Activated CD4-positive, alpha-beta memory T cell treated with anti-CD3 and anti-CD28 coated beads for 36 hours (primary cell): ENCODE measurements at regions not wholly inside any gene's neighbourhood (a gene's known extent, or its start where the extent isn't known, plus 50 kb on each side); places are given as distances from the start of the nearest gene placed in this dataset.
A peak's percentile ranks its signal among the peaks of the same experiment; 100 is the strongest.

Experiments used
- CTCF ChIA-PET: fragments of 350-600 bp; sonication (Branson Sonifier 250); formaldehyde crosslinking; loops from one replicate; lab custom pipeline; 2021; ENCODE audit warnings: antibody characterized with exemption, inconsistent platforms; lab: Charles Lee
- POLR2A ChIA-PET: fragments of 350-600 bp; sonication (Branson Sonifier 250); formaldehyde crosslinking; loops from one replicate; lab custom pipeline; 2021; ENCODE audit warnings: antibody characterized with exemption; lab: Charles Lee
- DNase-seq: peaks from one replicate; pipeline ENCODE4 v3.0.0-alpha.2; 2020
- H3K27ac Mint-ChIP-seq: one replicate; pipeline ENCODE4 v1.8.0; 2021; ENCODE audit warnings: mixed read lengths
- H3K27me3 Mint-ChIP-seq: one replicate; pipeline ENCODE4 v1.8.0; 2021; ENCODE audit warnings: mixed read lengths
- H3K36me3 Mint-ChIP-seq: one replicate; pipeline ENCODE4 v1.8.0; 2021; ENCODE audit warnings: mixed read lengths
- H3K4me1 Mint-ChIP-seq: one replicate; pipeline ENCODE4 v1.8.0; 2021; ENCODE audit warnings: low read depth, mixed read lengths
- H3K4me3 Mint-ChIP-seq: one replicate; pipeline ENCODE4 v1.8.0; 2021; ENCODE audit warnings: mild to moderate bottlenecking, mixed read lengths
- H3K9me3 Mint-ChIP-seq: one replicate; pipeline ENCODE4 v1.8.0; 2021; ENCODE audit warnings: mixed read lengths
- intact Hi-C: fragments of 100-400 bp; cut with micrococcal nuclease; formaldehyde crosslinking; loops from one replicate; pipeline ENCODE4 v1.15.1; 2023

GRCh38 chr19:28466107-28467045 lies 746.6 kb downstream of the UQCRFS1 start:
- DNase-seq: peak; percentile 55
- H3K27me3 Mint-ChIP-seq: no peaks in the 10 kb centered on the region
- intact Hi-C loops: loop anchor here (10.0 kb wide), 1 partner anchor 168 kb away; no protein-coding TSS in a partner anchor
- POLR2A ChIA-PET: no interaction called here
- H3K4me3 Mint-ChIP-seq: no peak overlapping the region
- H3K36me3 Mint-ChIP-seq: no peaks in the 10 kb centered on the region
- no peaks in the 10 kb centered on the region for H3K9me3 Mint-ChIP-seq
- CTCF ChIA-PET: interaction anchor here (0.9 kb wide), 1 partner anchor 413 kb away, joined by 4 read pairs; no protein-coding TSS in a partner anchor
- H3K4me1 Mint-ChIP-seq: peaks cover 2% of the 10 kb centered on the region
- no peak overlapping the region for H3K27ac Mint-ChIP-seq

DNA sequence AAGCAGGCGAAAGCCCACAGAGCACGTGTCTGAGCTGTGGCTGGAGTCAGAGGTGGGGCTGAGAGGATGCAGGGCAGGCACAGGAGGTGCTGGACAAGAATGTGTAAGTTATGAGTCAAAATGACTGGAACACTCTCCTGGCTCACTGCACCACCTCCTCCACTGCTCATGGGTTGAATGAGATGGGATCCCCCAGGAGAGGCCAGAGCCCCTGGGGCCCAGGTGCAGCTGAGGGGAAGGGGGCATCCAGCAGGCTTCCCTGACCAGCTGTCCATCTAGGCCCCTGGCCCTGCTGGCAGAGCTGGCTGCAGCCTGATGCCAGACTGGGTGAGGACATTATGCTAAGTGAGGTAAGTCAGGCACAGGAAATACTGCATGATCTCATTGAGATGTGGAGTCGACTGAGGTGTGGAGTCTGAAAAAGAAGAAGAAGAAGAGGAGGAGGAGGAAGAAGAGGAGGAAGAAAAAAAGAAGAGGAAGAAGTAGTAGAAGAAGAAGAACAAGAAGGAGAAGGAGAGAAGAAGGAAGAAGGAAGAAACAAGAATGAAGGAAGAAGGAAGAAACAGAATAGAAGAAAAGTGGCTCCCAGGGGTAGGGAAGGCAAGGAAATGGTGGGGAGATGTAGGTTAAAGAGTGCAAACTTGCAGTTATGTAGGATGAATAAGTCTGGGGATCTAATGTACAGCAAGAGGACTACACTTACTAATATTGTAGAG lies 747.4 kb downstream of the UQCRFS1 start:
- no peaks in the 10 kb centered on the region for H3K9me3 Mint-ChIP-seq
- no peak overlapping the region for H3K27ac Mint-ChIP-seq
- no peaks in the 10 kb centered on the region for H3K27me3 Mint-ChIP-seq
- H3K4me3 Mint-ChIP-seq: no peak overlapping the region
- H3K4me1 Mint-ChIP-seq: peaks cover 2% of the 10 kb centered on the region
- ChIA-PET CTCF (interaction anchor here (0.7 kb wide), 1 partner anchor 353 kb away, joined by 4 read pairs; no protein-coding TSS in a partner anchor), POLR2A (no interaction called here)
- DNase-seq: no peak
- intact Hi-C loops: loop anchor here (10.0 kb wide), 1 partner anchor 169 kb away; no protein-coding TSS in a partner anchor
- H3K36me3 Mint-ChIP-seq: no peaks in the 10 kb centered on the region

- DNase-seq: no peak
- Mint-ChIP-seq H3K4me3 (no peak overlapping the region), H3K27me3 (no peaks in the 10 kb centered on the region), H3K4me1 (no peaks in the 10 kb centered on the region), H3K27ac (no peak overlapping the region), H3K9me3 (no peaks in the 10 kb centered on the region), H3K36me3 (no peaks in the 10 kb centered on the region)
- ChIA-PET POLR2A (no interaction called here), CTCF (interaction anchor here (1.2 kb wide), 1 partner anchor 170 kb away, joined by 3 read pairs; no protein-coding TSS in a partner anchor)
- intact Hi-C loops: loop anchor here (10.0 kb wide), 1 partner anchor 171 kb away; no protein-coding TSS in a partner anchor
Measured at GRCh38 chr19:28463493-28464053, 749.4 kb downstream of the UQCRFS1 start.

GRCh38 chr19:28457620-28458019 lies 755.3 kb downstream of the UQCRFS1 start:
- POLR2A ChIA-PET: no interaction called here
- CTCF ChIA-PET: no interaction called here
- intact Hi-C loops: no loop called here
- no peak for DNase-seq
- Mint-ChIP-seq H3K36me3 (no peaks in the 10 kb centered on the region), H3K27me3 (no peaks in the 10 kb centered on the region), H3K4me1 (no peaks in the 10 kb centered on the region), H3K4me3 (no peak overlapping the region), H3K9me3 (no peaks in the 10 kb centered on the region), H3K27ac (no peak overlapping the region)

- Mint-ChIP-seq H3K4me1 (no peaks in the 10 kb centered on the region), H3K9me3 (no peaks in the 10 kb centered on the region), H3K27me3 (no peaks in the 10 kb centered on the region), H3K27ac (no peak overlapping the region), H3K4me3 (no peak overlapping the region), H3K36me3 (no peaks in the 10 kb centered on the region)
- intact Hi-C loops: no loop called here
- ChIA-PET CTCF (no interaction called here), POLR2A (no interaction called here)
- DNase-seq: no peak
Measured at GRCh38 chr19:28456708-28457320, 756.1 kb downstream of the UQCRFS1 start.

DNA sequence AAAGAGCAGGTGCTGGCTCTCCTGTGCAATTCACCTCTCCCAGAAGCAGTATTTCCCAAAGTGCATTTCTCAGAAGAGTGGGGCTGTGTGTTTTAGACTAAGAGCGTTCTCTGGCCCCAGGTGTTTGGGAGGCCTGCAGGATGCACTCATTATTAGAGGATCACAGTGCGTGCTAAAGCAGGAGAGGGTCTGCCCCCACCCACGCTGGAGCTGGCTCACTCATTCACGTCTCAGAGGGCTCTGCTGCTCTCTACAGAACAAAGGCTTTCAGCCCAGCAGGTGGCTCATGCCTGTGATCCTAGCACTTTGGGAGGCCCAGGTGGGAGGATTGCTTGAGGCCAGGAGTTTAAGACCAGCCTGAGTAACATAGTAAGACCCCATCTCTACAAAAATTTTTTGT lies 756.7 kb downstream of the UQCRFS1 start:
- Mint-ChIP-seq H3K36me3 (no peaks in the 10 kb centered on the region), H3K4me3 (no peak overlapping the region), H3K27ac (no peak overlapping the region), H3K27me3 (no peaks in the 10 kb centered on the region), H3K9me3 (no peaks in the 10 kb centered on the region), H3K4me1 (no peaks in the 10 kb centered on the region)
- POLR2A ChIA-PET: no interaction called here
- CTCF ChIA-PET: no interaction called here
- DNase-seq: peak; percentile 9
- intact Hi-C loops: no loop called here

- no peaks in the 10 kb centered on the region for H3K9me3 Mint-ChIP-seq
- POLR2A ChIA-PET: no interaction called here
- no peak for DNase-seq
- H3K27me3 Mint-ChIP-seq: no peaks in the 10 kb centered on the region
- H3K4me3 Mint-ChIP-seq: no peak overlapping the region
- no peaks in the 10 kb centered on the region for H3K4me1 Mint-ChIP-seq
- intact Hi-C loops: no loop called here
- no peaks in the 10 kb centered on the region for H3K36me3 Mint-ChIP-seq
- CTCF ChIA-PET: no interaction called here
- H3K27ac Mint-ChIP-seq: no peak overlapping the region
Measured at GRCh38 chr19:28454083-28454482, 758.9 kb downstream of the UQCRFS1 start.

DNA sequence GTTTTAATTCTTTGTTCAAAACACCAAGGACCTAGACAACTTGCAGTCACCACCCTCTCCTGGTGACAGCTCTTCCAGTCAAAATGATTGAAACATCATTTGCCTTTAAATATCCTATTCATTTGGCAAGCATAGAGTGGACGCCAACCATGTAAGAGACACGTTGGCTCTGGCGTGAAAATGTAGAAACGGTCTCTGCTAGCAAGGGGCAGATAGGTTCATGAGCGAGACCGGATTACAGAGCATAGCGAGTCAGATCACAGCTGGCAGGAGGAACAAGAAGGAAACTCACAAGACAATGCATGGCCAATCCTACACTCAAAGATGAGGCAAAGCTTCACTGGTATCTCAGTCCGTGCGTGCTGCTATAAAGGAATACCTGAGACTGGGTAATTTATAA lies 759.5 kb downstream of the UQCRFS1 start:
- ChIA-PET POLR2A (no interaction called here), CTCF (no interaction called here)
- no peak overlapping the region for H3K4me3 Mint-ChIP-seq
- H3K27ac Mint-ChIP-seq: no peak overlapping the region
- H3K9me3 Mint-ChIP-seq: no peaks in the 10 kb centered on the region
- H3K4me1 Mint-ChIP-seq: no peaks in the 10 kb centered on the region
- H3K27me3 Mint-ChIP-seq: no peaks in the 10 kb centered on the region
- DNase-seq: no peak
- intact Hi-C loops: no loop called here
- H3K36me3 Mint-ChIP-seq: no peaks in the 10 kb centered on the region

GRCh38 chr19:28449803-28450202 lies 763.1 kb downstream of the UQCRFS1 start:
- Mint-ChIP-seq H3K27me3 (no peaks in the 10 kb centered on the region), H3K9me3 (no peaks in the 10 kb centered on the region), H3K4me3 (no peak overlapping the region), H3K4me1 (no peaks in the 10 kb centered on the region), H3K36me3 (no peaks in the 10 kb centered on the region), H3K27ac (no peak overlapping the region)
- no peak for DNase-seq
- POLR2A ChIA-PET: no interaction called here
- CTCF ChIA-PET: no interaction called here
- intact Hi-C loops: no loop called here

DNA sequence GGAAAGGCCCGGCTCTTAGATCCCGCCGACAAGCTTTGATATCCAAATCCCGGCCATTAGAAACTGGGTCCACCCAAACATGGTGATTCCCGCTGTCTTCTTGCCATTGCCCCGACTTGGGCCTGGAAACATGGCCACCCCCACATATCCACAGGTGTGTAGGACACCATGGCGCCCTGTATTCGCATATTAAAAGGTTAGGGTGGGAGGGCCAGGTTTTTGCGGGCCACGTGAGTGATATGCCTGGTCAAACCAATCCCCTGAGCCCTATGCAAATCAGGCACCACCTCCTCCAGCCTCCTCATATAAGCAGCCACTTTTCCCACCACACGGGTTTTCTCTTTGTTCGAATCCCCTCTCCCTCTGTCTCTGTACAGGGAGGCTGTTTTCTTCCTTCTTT lies 766.4 kb downstream of the UQCRFS1 start:
- Mint-ChIP-seq H3K9me3 (peaks cover 4% of the 10 kb centered on the region), H3K4me3 (no peak overlapping the region), H3K27me3 (no peaks in the 10 kb centered on the region), H3K36me3 (no peaks in the 10 kb centered on the region), H3K27ac (no peak overlapping the region), H3K4me1 (no peaks in the 10 kb centered on the region)
- DNase-seq: no peak
- CTCF ChIA-PET: no interaction called here
- POLR2A ChIA-PET: no interaction called here
- intact Hi-C loops: no loop called here

GRCh38 chr19:28445826-28446225 lies 767.1 kb downstream of the UQCRFS1 start:
- no peak overlapping the region for H3K27ac Mint-ChIP-seq
- CTCF ChIA-PET: no interaction called here

GRCh38 chr19:28444362-28444761 lies 768.6 kb downstream of the UQCRFS1 start:
- H3K4me1 Mint-ChIP-seq: no peaks in the 10 kb centered on the region

More at GRCh38 chr19:28445826-28446225, 767.1 kb downstream of the UQCRFS1 start:
- no peak for DNase-seq
- H3K36me3 Mint-ChIP-seq: no peaks in the 10 kb centered on the region
- POLR2A ChIA-PET: no interaction called here
- H3K4me3 Mint-ChIP-seq: no peak overlapping the region
- H3K4me1 Mint-ChIP-seq: no peaks in the 10 kb centered on the region
- H3K9me3 Mint-ChIP-seq: peaks cover 4% of the 10 kb centered on the region
- no peaks in the 10 kb centered on the region for H3K27me3 Mint-ChIP-seq
- intact Hi-C loops: no loop called here

More at GRCh38 chr19:28444362-28444761, 768.6 kb downstream of the UQCRFS1 start:
- no peaks in the 10 kb centered on the region for H3K36me3 Mint-ChIP-seq
- CTCF ChIA-PET: interaction anchor here (0.6 kb wide), 1 partner anchor 43 kb away, joined by 3 read pairs; no protein-coding TSS in a partner anchor
- H3K9me3 Mint-ChIP-seq: peaks cover 4% of the 10 kb centered on the region
- intact Hi-C loops: no loop called here
- H3K4me3 Mint-ChIP-seq: no peak overlapping the region
- H3K27me3 Mint-ChIP-seq: no peaks in the 10 kb centered on the region
- DNase-seq: no peak
- no peak overlapping the region for H3K27ac Mint-ChIP-seq
- POLR2A ChIA-PET: no interaction called here
